Nephron (organoid): ENCODE measurements at regions not wholly inside any gene's neighbourhood (a gene's known extent, or its start where the extent isn't known, plus 50 kb on each side); places are given as distances from the start of the nearest gene placed in this dataset.

Experiments
- H3K27ac Mint-ChIP-seq, 3 experiments: 2 replicates each; pipeline ENCODE4 v1.8.0; 2020; ENCODE audit warnings: mixed read lengths in 3 of 3, mild to moderate bottlenecking in 2 of 3, moderate library complexity in 1 of 3
- H3K27me3 Mint-ChIP-seq: 2 replicates; pipeline ENCODE4 v1.8.0; 2021; ENCODE audit warnings: low read depth, mild to moderate bottlenecking, moderate library complexity, mixed read lengths
- H3K36me3 Mint-ChIP-seq: 2 replicates; pipeline ENCODE4 v1.8.0; 2020; ENCODE audit warnings: low read depth, mixed read lengths
- H3K4me1 Mint-ChIP-seq: 2 replicates; pipeline ENCODE4 v1.8.0; 2020; ENCODE audit warnings: mixed read lengths
- H3K4me3 Mint-ChIP-seq, 3 experiments: 2 replicates each; pipeline ENCODE4 v1.8.0; 2020; ENCODE audit warnings: mild to moderate bottlenecking in 3 of 3, mixed read lengths in 3 of 3, moderate library complexity in 2 of 3
- H3K9me3 Mint-ChIP-seq: 2 replicates; pipeline ENCODE4 v1.8.0; 2020; ENCODE audit warnings: mixed read lengths
- CTCF ChIP-seq, 3 experiments: fragments of 200-600 bp; sonication (generic); IDR thresholded peaks; one replicate each; pipeline ENCODE4 v1.5.0; 2021; ENCODE audit warnings: antibody characterized with exemption in 3 of 3; ENCODE audit not compliant: unreplicated experiment in 3 of 3

- Mint-ChIP-seq H3K27ac (no peak overlapping the region), H3K4me3 (no peak overlapping the region), H3K36me3 (no peaks in the 10 kb centered on the region), H3K9me3 (no peaks in the 10 kb centered on the region), H3K27me3 (no peaks in the 10 kb centered on the region), H3K4me1 (peaks cover 7% of the 10 kb centered on the region)
- no peak for TF ChIP-seq CTCF (IDR thresholded peaks at IDR 0.05; ENCODE audit: unreplicated experiment in 3 of 3)
Measured at GRCh38 chr5:21236104-21236503, 1248.1 kb upstream of the CDH18 start.

- Mint-ChIP-seq H3K36me3 (no peaks in the 10 kb centered on the region), H3K9me3 (peaks cover 18% of the 10 kb centered on the region), H3K27ac (no peak overlapping the region), H3K4me1 (no peaks in the 10 kb centered on the region), H3K4me3 (no peak overlapping the region), H3K27me3 (no peaks in the 10 kb centered on the region)
- TF ChIP-seq CTCF (IDR thresholded peaks at IDR 0.05; ENCODE audit: unreplicated experiment in 3 of 3): no peak
Measured at GRCh38 chr5:21225223-21226064, 1237.4 kb upstream of the CDH18 start.

GRCh38 chr5:21221616-21222015, 1233.6 kb upstream of the CDH18 start:
- peaks cover 3% of the 10 kb centered on the region for H3K27me3 Mint-ChIP-seq
- H3K4me1 Mint-ChIP-seq: no peaks in the 10 kb centered on the region
- no peak overlapping the region for H3K27ac Mint-ChIP-seq
- peaks cover 3% of the 10 kb centered on the region for H3K9me3 Mint-ChIP-seq
- H3K4me3 Mint-ChIP-seq: no peak overlapping the region
- H3K36me3 Mint-ChIP-seq: no peaks in the 10 kb centered on the region
- TF ChIP-seq CTCF (IDR thresholded peaks at IDR 0.05; ENCODE audit: unreplicated experiment in 3 of 3): no peak

- H3K36me3 Mint-ChIP-seq: no peaks in the 10 kb centered on the region
- H3K27ac Mint-ChIP-seq: no peak overlapping the region
- no peak overlapping the region for H3K4me3 Mint-ChIP-seq
- no peaks in the 10 kb centered on the region for H3K4me1 Mint-ChIP-seq
- TF ChIP-seq CTCF (IDR thresholded peaks at IDR 0.05; ENCODE audit: unreplicated experiment in 3 of 3): no peak
- H3K9me3 Mint-ChIP-seq: no peaks in the 10 kb centered on the region
- H3K27me3 Mint-ChIP-seq: peaks cover 3% of the 10 kb centered on the region
Measured at GRCh38 chr5:21219966-21220365, 1232.0 kb upstream of the CDH18 start.

GRCh38 chr5:21219251-21219650, 1231.3 kb upstream of the CDH18 start:
- peaks cover 3% of the 10 kb centered on the region for H3K27me3 Mint-ChIP-seq
- H3K4me3 Mint-ChIP-seq: no peak overlapping the region
- no peaks in the 10 kb centered on the region for H3K9me3 Mint-ChIP-seq
- H3K4me1 Mint-ChIP-seq: no peaks in the 10 kb centered on the region
- no peak for TF ChIP-seq CTCF (IDR thresholded peaks at IDR 0.05; ENCODE audit: unreplicated experiment in 3 of 3)
- no peaks in the 10 kb centered on the region for H3K36me3 Mint-ChIP-seq
- no peak overlapping the region for H3K27ac Mint-ChIP-seq

- Mint-ChIP-seq H3K27me3 (peaks cover 4% of the 10 kb centered on the region), H3K4me3 (no peak overlapping the region), H3K36me3 (no peaks in the 10 kb centered on the region), H3K27ac (peak overlapping the region in 2 of 3 experiments; percentile 13 to 63), H3K4me1 (peaks cover 5% of the 10 kb centered on the region), H3K9me3 (no peaks in the 10 kb centered on the region)
- TF ChIP-seq CTCF (IDR thresholded peaks at IDR 0.05; ENCODE audit: unreplicated experiment in 3 of 3): no peak
Measured at GRCh38 chr5:21212026-21212425, 1224.0 kb upstream of the CDH18 start.
